ENCODE measurements at regions not wholly inside any gene's neighbourhood (a gene's known extent, or its start where the extent isn't known, plus 50 kb on each side); places are given as distances from the start of the nearest gene placed in this dataset.

GRCh38 chr7:47221826-47222225 lies 360.1 kb downstream of the TNS3 start:
- Histone ChIP-seq H3K27ac (no peak overlapping the region), H3K4me3 (no peak overlapping the region)
- DNase-seq (ENCODE audit: low spot score), result no peak
- TF ChIP-seq CTCF (IDR thresholded peaks at IDR 0.05), result no peak

DNA sequence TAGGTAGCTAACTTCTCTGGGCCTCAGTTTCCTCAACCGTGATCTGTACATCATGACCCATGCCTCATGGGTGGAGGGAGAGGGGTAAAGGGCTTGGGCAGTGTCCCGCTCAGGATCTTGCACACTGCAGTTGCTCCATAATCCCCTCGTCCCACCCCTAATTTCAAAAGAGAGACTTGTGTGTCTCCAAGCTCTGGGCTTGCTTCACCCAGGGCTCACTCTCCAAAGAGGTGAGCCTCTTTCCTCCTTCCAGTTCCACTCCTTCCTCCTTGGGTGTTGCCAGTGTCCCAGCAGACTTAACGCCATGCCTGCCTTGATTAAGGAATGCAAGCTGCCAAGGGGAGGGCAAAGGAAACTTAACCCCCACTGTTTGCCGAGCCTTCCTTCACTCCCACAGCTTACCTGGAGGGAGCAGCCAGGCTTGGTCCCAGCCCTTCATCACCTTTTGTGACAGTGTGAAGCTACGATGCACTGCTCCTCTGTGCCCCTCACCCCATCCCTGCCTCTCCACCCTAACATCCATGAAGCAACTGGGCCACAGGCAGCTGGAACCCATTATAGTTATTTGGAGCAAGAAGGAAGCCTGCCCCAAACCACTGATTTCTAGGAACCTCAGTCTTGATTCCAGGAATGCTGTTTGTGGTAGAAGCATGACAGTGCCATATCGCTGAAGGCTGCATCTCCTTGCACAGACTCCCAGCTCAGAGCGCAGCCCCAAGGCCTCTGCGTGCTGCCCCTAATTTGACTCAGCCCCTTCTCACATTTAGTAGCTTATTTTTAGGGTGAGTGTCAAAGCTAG lies 363.3 kb downstream of the TNS3 start:
- Histone ChIP-seq H3K4me3 (no peak overlapping the region), H3K27ac (no peak overlapping the region)
- no peak for DNase-seq (ENCODE audit: low spot score)
- no peak for TF ChIP-seq CTCF (IDR thresholded peaks at IDR 0.05)

DNA sequence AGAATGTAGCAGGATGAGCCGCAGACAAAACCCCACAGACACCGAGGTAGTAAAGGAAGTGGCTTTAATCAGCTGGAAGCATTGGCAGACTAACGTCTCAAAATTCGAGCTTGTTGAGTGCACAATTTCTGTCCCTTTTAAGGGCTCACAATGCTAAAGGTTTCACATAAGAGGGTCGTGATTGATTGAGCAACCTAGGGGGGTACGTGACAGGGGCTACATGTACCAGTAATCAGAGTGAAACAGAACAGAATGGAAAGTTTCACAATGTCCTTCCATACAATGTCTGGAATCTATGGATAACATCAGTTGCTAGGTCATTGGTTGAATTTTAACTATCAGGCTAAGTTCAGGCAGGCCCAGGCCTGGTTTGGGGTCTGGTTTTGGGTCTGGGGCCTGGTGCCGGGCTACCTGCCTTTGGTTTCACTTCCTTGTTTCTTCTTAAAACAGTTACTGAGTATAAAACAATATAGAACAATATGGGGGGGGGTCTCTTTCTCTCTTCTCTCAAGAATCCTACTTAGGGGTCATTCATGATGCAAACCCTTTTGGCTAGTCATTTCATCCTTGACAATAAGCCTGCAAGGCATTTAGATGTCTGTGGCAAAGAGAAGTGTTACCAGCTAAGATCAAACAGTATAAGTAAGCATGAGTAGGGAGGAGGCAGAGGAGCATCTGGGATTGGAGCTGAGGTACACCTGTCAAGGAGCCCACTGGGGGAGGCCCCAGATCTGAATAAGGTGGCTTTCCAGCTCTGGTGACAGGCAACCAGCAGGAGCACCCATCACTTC lies 364.1 kb downstream of the TNS3 start:
- H3K27ac ChIP-seq, result no peak overlapping the region
- no peak overlapping the region for H3K4me3 ChIP-seq
- DNase-seq (ENCODE audit: low spot score), result no peak
- TF ChIP-seq CTCF (IDR thresholded peaks at IDR 0.05), result no peak

DNA sequence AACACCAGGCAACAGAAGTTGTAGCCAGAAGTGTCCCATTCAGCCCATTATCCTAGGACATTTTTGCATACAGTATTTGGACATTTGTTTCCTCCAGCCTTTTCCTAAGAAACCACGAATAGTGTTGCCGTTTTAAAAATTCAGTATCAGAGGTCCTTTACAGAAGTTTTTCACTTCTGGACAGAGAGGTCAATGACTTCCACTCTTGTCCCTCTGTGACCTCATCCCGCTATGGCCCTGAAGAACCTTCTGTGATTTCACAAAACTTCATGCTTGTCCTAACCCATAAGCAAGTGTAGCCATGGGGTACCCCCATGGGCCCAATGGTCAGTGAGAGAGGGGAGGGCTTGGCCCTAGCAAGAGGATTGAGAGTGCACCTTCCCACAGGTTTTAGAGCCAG lies 364.8 kb downstream of the TNS3 start:
- no peak for DNase-seq (ENCODE audit: low spot score)
- no peak overlapping the region for H3K27ac ChIP-seq
- no peak overlapping the region for H3K4me3 ChIP-seq
- no peak for TF ChIP-seq CTCF (IDR thresholded peaks at IDR 0.05)

DNA sequence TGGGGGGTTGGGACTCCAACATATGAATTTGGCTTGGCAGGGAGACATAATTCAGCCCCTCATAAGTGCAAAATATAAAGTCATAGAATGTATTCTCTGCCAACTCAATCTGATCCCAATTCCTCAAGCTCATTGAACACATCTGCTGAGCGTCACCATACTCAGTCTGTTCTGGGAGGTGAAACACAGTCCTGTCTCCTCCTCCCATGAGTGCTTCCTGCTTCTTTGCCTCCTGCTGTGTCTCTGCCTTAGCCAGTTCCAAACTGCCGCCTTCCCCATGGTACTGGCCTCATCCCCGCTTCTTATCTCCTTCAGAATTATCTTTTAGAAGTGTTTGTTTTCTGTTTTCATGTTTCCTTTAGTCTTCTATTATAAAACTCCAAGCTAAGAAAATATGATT lies 365.5 kb downstream of the TNS3 start:
- no peak overlapping the region for H3K27ac ChIP-seq
- DNase-seq (ENCODE audit: low spot score), result no peak

DNA sequence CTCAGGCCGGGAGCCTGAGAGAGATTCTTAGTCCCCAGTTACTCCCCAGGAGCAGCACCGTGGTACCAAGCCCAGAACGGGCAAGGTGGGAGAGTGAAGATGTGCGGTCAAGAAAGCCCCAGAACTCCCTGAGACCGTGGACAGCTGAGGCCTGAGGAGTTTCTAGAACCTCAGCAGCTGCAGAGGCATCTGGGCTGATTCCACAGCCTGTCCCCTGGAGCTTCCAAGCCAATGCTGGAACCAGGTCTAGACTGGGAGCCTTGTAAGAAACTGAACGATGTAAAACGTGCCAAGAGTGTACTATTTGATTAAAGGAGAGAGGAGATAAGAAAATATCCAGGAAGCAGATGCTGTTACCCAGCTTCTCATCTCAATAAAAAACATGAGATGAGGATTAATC lies 366.3 kb downstream of the TNS3 start:
- H3K4me3 ChIP-seq, result no peak overlapping the region
- TF ChIP-seq CTCF (IDR thresholded peaks at IDR 0.05), result no peak
- no peak for DNase-seq (ENCODE audit: low spot score)
- no peak overlapping the region for H3K27ac ChIP-seq

More for the DNA sequence above, 365.5 kb downstream of the TNS3 start:
- TF ChIP-seq CTCF (IDR thresholded peaks at IDR 0.05), result no peak
- no peak overlapping the region for H3K4me3 ChIP-seq
